Liver (tissue), 3 donors: ENCODE measurements at regions not wholly inside any gene's neighbourhood (a gene's known extent, or its start where the extent isn't known, plus 50 kb on each side); places are given as distances from the start of the nearest gene placed in this dataset.

Experiments used
- RAD21 ChIP-seq, 2 donors: IDR thresholded peaks; 2 replicates each; pipeline ENCODE4 v1.6.1; 2016; ENCODE audit warnings: antibody characterized with exemption in 2 of 2, mild to moderate bottlenecking in 2 of 2
- YY1 ChIP-seq: IDR thresholded peaks from 2 replicates; pipeline ENCODE4 v1.6.1; 2016; ENCODE audit warnings: antibody characterized with exemption, mild to moderate bottlenecking
- TF ChIP-seq, protein P1 (sequence below): IDR thresholded peaks from 2 replicates; pipeline ENCODE4 v1.6.1; 2016; ENCODE audit warnings: antibody characterized with exemption, mild to moderate bottlenecking
- TF ChIP-seq, protein P2 (sequence below): fragments of 150-350 bp; IDR thresholded peaks from 2 replicates; pipeline ENCODE4 v1.5.1; 2017; ENCODE audit warnings: improper control_type of control experiment, low read depth, low read length; ENCODE audit not compliant: missing input control
- donor health status: healthy.
- donor health status: healthy.

DNA sequence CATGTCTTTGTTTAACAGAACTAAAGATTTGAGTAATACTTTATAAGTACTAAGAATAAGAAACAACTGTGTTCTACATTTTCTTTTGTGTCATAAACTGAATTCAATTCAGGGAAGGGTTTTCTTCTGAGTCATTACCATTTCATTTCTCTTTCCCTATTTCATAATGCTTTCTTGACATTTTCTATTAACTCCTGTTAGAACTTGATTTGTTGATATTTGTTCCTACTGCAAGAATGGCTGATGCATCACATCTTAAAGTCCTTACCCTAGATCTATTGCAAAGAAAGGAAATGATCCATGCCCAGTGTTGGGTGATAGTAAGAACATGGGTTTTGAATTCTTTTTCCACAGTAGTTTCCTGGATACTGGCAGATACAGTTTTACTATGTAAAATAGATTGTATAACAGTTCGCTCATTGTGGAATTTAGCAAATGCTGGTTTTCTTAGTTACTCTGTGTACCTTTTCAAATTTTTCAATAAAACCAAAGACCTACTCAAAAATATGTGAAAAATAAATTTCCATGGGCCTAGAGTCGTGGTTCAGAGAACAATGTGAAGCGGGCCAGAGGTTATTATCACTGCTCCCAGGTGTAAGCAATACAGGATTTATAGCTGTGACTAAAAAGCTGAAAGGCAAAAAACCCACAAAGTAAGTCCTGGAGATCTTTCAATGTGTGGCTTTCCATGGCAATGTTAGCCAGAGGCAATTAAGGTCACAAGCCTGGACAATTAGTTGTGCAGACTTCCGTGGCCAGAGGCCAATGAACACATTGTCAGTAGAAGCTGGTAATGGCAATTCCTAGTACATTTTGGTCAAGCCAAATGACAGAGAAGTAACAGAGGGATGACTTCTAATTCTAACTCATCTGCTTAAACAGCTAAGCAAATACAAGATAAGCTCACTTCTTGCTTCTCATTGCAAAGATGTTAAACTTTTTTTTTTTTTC is 127.3 kb upstream of the FAT4 start:
- TF ChIP-seq, protein P1, sequence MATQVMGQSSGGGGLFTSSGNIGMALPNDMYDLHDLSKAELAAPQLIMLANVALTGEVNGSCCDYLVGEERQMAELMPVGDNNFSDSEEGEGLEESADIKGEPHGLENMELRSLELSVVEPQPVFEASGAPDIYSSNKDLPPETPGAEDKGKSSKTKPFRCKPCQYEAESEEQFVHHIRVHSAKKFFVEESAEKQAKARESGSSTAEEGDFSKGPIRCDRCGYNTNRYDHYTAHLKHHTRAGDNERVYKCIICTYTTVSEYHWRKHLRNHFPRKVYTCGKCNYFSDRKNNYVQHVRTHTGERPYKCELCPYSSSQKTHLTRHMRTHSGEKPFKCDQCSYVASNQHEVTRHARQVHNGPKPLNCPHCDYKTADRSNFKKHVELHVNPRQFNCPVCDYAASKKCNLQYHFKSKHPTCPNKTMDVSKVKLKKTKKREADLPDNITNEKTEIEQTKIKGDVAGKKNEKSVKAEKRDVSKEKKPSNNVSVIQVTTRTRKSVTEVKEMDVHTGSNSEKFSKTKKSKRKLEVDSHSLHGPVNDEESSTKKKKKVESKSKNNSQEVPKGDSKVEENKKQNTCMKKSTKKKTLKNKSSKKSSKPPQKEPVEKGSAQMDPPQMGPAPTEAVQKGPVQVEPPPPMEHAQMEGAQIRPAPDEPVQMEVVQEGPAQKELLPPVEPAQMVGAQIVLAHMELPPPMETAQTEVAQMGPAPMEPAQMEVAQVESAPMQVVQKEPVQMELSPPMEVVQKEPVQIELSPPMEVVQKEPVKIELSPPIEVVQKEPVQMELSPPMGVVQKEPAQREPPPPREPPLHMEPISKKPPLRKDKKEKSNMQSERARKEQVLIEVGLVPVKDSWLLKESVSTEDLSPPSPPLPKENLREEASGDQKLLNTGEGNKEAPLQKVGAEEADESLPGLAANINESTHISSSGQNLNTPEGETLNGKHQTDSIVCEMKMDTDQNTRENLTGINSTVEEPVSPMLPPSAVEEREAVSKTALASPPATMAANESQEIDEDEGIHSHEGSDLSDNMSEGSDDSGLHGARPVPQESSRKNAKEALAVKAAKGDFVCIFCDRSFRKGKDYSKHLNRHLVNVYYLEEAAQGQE, result no peak
- TF ChIP-seq YY1, result no peak
- TF ChIP-seq, protein P2, sequence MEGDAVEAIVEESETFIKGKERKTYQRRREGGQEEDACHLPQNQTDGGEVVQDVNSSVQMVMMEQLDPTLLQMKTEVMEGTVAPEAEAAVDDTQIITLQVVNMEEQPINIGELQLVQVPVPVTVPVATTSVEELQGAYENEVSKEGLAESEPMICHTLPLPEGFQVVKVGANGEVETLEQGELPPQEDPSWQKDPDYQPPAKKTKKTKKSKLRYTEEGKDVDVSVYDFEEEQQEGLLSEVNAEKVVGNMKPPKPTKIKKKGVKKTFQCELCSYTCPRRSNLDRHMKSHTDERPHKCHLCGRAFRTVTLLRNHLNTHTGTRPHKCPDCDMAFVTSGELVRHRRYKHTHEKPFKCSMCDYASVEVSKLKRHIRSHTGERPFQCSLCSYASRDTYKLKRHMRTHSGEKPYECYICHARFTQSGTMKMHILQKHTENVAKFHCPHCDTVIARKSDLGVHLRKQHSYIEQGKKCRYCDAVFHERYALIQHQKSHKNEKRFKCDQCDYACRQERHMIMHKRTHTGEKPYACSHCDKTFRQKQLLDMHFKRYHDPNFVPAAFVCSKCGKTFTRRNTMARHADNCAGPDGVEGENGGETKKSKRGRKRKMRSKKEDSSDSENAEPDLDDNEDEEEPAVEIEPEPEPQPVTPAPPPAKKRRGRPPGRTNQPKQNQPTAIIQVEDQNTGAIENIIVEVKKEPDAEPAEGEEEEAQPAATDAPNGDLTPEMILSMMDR, result no peak
- no peak for TF ChIP-seq RAD21 (IDR thresholded peaks at IDR 0.05)
